Stimulated activated CD4-positive, alpha-beta T cell treated with anti-CD3 and anti-CD28 coated beads, Interleukin-4, amount 100 ng/mL, for 24 hours (primary cell): ENCODE measurements at regions not wholly inside any gene's neighbourhood (a gene's known extent, or its start where the extent isn't known, plus 50 kb on each side); places are given as distances from the start of the nearest gene placed in this dataset.
"Not testable (repeated sequence)": the region's sequence is repeated elsewhere in the genome, so short reads cannot be mapped to it uniquely, and the experiment has no call there.

Source experiments
- DNase-seq: peaks from one replicate; pipeline ENCODE4 v3.0.0-alpha.2; 2020

DNA sequence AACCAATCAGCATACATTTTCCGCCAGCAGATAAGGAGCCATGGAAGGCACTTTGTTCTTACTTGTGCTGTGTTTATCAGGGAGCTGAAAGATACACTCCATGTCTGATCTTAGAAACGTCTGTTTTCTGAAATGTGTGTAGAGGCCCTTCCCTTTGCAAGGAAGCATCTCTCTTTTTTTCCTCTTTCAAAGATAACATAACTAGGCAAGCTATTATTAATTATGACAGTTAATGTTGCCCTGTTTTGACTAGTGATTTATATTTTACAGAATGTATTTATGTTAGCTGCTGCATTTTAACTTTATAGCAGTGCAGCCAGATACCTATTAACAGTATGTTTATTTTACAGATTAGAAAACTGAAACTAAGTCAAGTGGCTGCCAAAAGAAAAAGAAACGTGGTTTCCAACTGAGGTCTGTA is 683.2 kb upstream of the IGFBP3 start:
- DNase-seq = no peak

DNA sequence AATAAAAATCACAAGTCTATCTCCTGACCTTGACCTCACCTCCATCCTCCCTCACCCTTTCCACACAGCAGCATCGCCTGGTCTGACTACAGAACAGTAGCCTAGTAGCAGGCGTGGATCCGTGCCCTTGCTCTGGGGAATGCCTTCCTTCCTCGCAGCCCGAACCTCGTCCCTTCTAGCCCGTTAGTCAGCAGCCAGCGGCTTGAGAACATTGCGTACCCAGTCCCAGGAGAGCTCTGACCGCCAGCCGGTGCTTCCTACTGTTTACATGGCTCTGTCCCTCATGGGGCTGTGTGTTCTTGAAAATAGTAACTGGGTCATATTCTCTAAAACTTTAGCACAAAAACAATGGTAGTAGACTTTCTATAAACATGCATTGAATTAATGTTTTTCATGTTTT is 682.7 kb upstream of the IGFBP3 start:
- no peak for DNase-seq

DNA sequence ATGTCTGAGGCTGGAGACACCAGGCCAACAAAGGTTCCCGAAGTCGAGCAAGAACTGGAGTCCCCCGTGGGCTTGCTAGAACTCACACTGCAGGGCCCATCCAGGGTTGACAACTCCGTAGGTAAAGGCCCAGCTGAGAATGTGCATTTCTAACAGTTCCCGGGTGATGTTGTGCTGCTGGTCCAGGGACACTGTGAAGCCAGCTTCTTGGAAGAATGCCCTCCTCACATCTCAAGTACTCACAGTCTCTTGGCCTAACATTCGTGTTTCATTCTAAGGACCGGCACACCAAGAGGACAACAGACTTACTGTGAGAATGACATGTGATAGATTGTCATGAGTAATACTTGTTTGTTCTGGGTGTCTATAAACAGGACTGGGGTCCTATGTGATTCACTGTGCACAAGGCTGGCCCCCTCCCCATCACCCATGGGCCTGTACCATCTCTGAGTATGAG is 682.3 kb upstream of the IGFBP3 start:
- DNase-seq = no peak

DNA sequence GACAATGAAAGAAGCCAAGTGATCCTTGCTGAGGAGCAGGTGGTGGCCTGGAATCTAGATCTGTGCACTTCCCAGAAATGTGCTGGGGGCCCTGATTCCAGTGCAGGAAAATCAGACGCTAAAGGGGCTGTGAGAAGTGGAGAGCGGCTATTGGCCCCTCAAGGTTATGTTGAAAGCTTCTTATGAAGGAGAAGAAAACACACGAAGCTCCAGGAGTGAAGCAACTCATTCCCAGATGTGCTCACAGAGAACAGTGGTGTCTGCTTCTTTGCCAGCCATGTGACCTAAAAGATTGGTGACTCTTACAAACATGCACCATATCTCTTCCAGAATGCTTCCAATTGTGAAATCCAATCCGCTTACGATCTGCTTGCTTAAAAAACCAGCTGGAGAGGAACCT is 679.3 kb upstream of the IGFBP3 start:
- DNase-seq = no peak

DNA sequence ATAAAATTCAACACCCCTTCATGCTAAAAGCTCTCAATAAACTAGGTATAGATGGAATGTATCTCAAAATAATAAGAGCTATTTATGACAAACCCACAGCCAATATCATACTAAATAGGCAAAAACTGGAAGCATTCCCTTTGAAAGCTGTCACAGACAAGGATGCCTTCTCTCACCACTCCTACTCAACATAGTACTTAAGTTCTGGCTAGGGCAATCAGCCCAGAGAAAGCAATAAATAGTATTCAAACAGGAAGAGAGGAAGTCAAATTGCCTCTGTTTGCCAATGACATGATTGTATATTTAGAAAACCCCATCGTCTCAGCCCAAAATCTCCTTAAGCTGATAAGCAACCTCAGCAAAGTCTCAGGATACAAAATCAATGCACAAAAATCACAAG is 673.8 kb upstream of the IGFBP3 start:
- not testable (repeated sequence) for DNase-seq

DNA sequence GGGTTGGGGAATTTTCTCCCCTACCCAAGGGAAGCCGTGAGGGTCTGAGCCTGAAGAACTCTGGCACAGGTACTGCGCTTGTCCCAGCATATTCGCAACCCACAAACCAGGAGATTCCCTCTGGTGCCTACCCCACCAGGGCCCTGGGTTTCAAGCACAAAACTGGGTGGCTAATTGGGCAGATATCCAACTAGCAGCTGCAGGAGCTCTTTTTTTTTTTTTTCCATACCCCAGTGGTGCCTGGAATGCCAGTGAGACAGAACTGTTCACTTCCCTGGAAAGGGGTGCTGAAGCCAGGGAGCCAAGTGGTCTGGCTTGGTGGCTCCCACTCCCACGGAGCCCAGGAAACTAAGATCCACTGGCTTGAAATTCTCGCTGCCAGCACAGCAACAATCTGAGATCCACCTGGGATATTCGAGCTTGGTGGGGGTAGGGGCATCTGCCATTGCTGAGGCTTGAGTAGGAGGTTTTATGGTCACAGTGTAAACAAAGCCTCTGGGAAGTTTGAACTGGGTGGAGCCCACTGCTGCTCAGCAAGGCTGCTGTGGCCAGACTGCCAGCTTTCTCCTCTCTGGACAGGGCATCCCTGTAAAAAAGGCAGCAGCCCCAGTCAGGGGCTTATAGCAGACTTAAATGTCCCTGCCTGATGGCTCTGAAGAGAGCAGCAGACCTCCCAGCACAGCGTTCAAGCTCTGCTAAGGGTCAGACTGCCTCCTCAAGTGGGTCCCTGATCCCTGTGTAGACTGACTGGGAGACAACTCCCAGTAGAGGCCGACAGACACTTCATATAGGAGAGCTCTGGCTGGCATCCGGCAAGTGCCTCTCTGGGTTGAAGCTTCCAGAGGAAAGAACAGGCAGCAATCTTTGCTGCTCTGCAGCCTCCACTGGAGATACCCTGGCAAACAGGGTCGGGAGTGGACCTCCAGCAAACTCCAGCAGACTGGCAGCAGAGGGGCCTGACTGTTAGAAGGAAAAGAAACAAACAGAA is 670.1 kb upstream of the IGFBP3 start:
- not testable (repeated sequence) for DNase-seq

DNA sequence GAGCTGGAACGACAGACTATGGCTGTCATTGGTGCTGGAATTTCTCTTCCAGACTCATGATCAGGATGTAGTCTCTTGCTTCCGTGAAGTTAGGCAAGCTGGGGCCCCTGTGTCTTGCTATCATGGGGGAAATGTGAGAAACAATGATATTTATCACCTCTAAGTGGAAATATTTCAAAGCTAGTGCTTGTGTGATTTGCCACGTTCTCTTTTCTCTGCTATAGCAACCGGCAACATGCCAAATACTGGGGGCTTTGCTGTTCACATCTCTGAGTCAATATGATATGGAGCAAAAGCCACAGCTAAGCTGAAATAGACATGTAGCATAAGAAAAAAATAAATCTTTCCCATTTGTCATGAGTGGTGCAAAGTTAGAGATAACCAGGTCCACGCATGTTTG is 668.2 kb upstream of the IGFBP3 start:
- no peak for DNase-seq

DNA sequence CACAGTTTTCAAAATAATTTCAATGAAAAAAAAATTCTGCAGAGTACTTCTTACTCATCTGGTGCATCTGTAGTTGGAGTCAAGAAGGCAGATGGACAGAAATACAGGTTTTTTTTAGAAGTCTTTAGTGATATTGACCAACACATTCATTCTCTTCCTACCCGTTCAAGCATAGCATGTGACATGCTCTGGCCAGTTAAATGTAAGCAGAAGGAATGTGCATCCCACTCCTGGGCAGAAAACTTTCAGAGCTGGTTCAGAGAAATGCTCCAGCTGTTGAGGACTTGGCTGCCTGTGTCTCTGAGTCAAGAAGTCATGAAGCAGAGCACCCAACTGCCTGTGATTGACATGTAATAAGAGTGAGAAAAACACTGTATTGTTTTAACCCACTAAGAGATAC is 665.3 kb upstream of the IGFBP3 start:
- DNase-seq = no peak

DNA sequence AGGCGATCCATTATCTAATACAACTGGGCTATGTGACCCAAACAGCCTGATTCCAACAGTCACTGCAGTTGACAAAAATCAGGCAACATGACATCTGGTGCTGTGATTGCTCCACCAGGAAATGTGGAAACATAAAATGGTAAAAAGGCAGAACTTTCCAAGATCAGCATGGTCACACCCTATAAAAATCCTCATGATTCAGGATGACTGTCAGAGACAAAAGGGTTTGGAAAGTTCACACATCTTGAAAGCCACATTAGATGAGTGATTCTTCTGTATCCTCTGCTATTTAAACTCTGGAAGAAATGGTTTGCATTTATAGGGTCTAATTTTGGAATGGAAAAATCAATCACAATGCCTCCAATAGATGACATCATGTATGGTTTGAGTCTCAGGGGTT is 662.6 kb upstream of the IGFBP3 start:
- no peak for DNase-seq

DNA sequence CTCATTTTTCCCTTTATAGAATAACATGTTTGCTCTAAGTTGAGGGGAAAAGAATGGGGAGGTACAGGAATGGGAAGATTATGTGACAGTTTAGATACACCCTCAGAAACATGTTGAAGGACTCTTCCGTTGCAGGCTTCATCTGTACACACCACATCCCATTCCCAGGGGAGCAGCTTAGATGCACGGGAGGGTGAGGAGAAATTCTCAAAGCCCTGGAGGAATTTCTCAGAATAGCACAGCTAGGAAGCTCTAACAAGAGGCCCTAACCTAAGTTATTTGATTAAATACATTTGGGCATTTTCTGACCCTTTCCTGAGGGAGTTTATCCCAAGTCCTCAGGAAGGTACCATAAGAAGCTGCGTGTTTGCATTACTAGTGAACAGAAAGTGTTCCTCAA is 660.2 kb upstream of the IGFBP3 start:
- no peak for DNase-seq

DNA sequence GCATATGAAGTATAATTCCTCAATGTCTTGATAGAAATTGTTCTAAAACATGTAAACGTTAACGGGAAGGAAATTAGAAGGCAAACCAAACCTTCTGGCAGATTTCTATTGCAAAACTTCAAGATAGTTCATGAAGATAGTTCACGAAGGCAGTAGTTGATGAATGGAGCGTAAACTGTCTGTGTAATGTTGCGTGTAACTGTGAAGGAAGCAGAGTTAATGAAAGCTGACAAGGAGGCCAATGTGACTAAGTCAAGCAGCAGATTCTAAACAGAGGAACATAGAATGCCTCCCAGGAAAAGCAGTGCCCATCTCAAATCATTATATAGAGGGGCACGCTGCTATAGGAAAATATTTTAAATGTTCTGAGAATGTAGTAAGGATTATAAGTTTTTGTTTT is 659.7 kb upstream of the IGFBP3 start:
- no peak for DNase-seq

DNA sequence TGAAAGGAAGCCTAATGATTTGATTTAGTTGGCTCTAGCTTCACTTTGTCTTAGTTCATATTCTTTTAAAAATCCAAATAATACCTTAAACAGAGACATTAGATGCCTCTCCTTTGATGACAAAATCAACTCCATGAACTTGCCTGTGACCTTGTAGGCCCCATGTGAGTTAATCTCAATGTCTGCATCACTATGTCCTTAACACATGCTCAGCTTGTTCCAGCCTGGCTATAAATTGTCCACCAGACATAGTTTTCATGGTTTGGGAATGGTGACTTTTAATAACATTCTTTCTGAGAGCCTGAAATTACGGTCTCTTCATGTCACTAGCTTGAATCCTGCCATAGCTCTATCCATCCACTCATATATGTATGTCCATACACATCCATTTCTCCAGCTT is 656.3 kb upstream of the IGFBP3 start:
- no peak for DNase-seq

DNA sequence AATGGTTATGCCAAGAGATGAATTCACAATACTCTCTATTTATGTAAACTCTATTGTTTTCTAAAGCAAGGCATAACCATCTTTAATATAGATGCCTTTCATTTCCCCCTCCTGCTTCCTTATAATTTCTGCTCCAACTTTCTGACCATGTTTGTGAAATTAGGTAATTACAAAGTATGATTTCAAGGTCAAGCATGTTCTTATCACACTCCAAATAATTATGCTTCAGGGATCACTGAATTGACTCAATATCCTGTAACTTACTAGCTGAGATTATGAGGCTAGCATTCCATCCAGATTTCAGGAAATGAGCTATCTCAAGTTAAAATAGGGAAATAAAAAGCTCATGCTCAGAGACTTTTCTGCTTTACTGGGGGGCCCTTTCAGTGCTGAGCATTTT is 655.9 kb upstream of the IGFBP3 start:
- no peak for DNase-seq

DNA sequence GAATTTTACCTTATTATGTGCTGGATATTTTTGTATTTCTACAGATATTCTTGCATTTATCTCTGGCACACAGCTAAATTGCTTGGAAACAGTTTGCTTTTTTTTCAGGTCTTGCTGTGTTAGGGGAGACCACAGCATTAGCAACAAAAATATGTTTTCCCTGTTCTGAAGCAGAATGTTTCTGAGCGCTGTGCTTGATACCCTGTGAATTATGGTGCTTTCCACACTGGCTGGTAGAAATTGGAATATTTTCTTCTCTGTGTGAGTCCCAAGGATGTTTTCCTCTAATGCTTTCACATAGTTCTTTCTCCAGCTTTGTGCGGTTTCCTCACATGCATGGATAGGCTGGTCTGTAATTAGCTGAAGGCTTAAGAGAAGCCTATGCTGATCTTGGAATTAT is 651.6 kb upstream of the IGFBP3 start:
- no peak for DNase-seq

DNA sequence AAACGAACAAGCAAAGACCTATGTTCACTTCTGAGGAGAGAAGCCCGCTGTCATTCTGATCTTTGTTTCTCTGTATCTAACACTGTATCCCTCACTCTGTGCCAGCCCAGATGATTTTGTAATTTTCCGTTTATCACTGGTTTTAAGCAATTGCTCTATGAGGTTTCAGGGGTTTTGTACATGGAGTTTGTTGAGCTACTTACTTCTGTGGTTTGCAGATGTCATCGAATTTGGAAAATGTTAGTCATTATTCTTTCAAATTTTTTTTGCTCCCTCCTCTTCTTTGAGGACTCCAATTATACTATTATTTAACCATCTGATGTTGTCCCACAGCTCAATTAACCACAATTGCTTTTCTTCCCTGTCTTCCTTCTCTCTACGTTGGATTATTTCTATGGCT is 650.9 kb upstream of the IGFBP3 start:
- no peak for DNase-seq

DNA sequence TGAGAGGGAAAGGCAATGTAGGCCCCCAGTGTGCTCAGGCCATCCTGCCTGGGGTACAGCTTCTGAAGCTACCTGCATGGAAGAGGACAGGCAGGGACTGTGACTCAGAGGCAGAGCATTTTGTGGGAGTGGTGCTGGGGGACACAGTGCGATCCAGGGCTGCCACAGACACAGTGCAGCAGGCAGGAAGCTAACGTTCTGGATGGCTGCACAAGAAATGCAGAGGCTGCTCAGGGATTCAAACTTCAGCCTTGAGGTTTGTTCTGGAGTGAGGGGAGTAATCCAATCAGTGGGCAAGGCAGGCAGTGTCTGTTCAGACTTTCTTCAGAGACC is 648.0 kb upstream of the IGFBP3 start:
- no peak for DNase-seq

DNA sequence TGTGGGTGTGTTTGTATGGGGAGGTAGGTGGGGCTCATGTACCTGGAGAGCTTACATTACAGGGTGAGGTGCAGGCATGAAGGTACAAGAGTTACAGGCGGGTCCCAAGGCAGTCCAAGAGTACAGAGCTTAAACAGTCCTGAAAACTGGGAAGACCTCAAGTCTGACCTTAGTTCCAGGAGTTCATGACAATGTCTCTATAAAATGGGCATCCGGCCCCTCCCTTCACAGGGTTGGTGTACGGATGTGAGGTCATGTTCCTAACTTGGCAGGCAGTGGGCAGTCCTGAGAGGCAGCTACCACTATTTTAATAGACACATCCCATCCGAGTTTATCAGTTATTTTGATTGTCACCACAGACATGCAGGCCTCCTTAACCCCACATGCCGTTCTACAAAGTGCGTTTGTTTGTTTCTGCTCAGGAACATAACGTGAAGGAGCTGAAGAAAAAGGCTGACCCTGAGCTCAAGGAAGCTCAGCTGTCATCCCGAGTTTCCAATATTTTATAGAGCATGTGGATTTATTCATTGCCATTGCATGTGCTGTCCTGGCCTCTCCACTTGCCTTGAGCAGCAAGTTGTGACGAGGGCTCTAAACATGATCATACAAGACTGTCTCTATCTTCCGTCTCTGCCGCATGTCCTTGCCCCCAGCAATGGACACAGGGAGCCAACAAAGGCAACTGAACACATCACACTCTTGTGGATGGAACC is 647.5 kb upstream of the IGFBP3 start:
- no peak for DNase-seq

DNA sequence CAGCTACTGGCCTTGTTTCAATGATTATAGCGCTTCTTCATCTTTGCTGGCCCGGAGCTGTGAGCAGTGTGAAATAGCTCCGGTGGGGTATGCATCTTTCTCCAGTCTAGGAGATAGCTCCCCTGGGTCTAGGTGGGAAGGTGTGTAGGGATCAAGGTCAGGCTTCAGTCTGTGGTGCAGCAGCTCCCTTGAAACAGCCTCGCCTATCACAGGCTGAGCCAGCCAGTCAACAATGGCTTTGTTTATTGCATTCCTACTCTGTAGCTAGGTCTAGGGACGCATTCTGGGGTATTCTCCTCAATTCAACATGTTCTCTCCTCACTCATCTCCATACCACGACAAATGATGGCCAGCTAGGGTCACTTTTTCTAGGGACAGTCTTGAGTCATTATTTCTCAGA is 646.8 kb upstream of the IGFBP3 start:
- DNase-seq = no peak

DNA sequence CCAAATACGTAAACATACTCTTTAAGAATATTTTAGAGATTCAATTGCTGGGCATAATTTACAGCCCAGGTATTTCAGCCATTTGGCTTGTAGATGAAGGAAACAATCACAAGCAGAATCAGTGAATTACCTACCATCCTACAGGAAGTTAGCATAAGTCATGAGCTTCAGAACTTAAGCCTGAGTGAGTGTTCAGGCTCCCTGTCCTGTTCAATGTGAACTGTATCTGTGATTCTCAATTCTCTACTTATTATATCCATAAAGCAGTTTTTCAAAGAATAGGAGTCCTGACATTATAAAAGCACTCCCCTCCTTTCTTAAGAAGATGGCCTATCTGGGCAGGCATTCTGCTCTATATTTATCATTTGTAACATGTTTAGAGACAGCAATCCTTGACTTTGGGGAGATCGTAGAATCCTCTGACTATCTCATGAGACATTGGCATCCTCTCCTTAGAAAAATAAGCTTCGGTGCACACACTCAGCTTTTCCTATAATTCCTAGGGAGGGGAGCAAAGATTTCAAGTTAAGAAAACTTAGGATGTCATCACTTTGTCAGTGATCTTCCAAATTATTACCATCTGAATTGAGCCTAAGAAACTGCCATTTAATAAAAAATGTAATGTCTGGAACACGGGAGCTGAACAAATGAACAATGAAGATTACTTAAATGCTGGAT is 645.2 kb upstream of the IGFBP3 start:
- DNase-seq = no peak

DNA sequence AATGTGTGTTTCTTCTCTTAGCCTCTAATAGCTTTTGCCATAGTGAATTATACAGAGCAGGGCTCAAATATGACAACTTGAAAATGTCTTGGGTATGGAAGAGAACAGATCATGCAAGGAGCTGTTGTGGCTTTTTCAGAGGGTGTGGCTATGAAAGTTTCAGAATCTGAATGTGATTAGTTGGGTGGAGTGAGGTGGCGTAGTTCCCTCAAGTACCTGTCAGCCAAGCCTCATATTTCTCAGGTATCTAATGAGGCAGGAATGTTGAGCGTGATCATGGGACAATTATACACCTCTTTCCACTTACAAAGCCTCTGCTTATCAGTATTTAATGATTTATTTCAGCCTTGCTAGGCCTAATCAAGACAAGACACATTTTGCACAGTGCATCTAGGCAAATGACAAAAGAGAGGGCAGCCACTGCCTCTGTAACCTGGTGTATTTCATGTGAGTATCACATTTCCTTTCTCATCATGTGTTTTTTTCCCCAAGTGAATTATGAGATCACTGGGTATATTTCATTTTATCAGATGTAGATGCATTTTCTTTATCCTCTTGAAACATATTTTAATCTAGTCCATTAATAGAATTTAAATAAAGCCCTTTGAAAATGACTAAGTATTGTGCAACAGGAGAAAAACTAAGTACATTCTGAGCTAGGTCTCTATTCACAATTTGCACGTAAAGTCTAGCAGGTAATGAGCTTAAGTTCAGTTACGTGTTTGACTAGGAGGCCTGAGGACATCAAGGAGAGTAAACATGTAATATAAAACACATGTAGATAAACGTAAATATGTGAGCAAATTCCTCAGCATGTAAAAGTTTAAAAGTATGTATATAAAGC is 644.4 kb upstream of the IGFBP3 start:
- DNase-seq = no peak

DNA sequence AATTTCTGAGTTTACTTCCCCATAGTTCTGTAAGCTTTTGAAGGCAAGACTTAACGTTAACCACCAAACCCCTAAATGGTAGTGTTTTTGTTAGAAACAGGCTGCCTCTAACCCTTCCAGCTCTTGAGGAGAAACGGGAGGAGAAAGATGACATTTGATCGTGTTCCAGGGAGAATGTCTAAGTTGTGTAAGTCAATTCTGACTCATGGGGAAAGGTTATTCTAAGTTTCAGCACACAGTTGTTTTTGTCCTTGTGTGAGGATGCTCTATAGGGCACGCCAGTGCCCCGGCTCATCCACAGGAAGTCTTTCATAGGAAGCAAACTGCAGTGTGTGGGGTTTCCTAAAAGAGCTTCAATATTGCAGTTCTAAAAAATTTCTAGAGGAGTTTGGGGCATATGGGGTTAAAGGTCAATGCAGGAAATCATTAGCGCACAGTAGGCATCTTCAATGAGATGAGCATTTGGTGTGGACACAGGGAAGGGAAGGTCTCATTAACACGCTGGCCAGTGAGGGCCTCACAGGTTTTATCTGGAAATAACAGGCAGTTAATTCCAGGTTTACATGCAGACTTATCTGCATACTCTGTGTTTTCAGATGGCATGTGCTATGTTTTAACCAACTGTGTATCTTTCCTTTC is 638.2 kb upstream of the IGFBP3 start:
- no peak for DNase-seq

DNA sequence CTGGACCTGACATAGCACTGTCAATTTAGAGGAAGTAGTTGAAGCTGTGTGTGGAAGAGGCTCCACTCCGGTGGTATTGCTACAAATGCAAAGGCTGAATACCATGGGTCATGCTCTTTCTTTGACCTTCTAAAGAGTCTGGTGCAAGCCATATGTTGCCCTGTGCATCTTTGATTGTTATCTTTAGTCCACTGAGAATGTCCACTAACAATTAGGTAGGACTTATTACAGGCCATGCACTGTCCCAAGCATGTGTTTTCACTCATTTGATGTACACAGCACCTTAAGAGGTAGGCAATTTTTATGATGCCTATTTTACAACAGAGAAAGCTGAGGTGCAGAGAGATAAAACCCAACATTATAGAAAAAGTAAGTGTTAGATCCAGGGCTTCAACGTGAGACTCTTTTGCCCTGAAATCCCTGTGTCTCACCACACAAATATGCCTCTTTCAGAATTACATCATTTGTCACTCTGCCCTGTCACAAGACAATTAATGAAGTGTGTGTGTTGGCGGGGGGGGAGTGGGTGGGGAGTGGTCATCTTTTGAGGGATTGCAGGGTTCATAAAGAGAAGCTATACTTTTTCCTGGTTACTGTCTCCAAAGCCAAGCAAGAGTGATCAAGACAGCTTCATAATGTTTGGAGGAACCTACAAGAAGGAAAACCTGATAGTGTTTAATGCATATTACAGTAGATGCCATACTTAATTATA is 637.6 kb upstream of the IGFBP3 start:
- no peak for DNase-seq
